ENCODE measurements at regions not wholly inside any gene's neighbourhood (a gene's known extent, or its start where the extent isn't known, plus 50 kb on each side); places are given as distances from the start of the nearest gene placed in this dataset.
A peak's percentile ranks its signal among the peaks of the same experiment; 100 is the strongest.

GRCh38 chr6:146890172-146890571, 291.4 kb downstream of the ADGB start:
- Histone ChIP-seq H3K23ac (ENCODE audit: low read length in 2 of 2) (no peak overlapping the region), H2BK120ac (ENCODE audit: low read depth, low read length) (no peak overlapping the region), H3K4me2 (ENCODE audit: low read length, poor library complexity, severe bottlenecking) (no peak overlapping the region), H3K9ac (ENCODE audit: low read length) (no peak overlapping the region), H2BK5ac (ENCODE audit: low read depth, low read length, poor library complexity, severe bottlenecking) (no peak overlapping the region), H2AFZ (ENCODE audit: low read depth, low read length) (no peak overlapping the region), H3K9me3 (ENCODE audit: control insufficient read depth, low read length) (no peaks in the 10 kb centered on the region), H3K79me1 (replicated peaks; ENCODE audit: low read length, poor library complexity, severe bottlenecking) (no peaks in the 10 kb centered on the region), H2BK12ac (ENCODE audit: low read length in 2 of 2) (no peak overlapping the region), H3K14ac (ENCODE audit: low read length in 2 of 2) (no peak overlapping the region), H3K4ac (ENCODE audit: low read depth in 1 of 2, low read length in 2 of 2) (no peak overlapping the region), H3K27me3 (ENCODE audit: control insufficient read depth in 1 of 2, insufficient read depth in 1 of 2, low read length in 2 of 2) (no peaks in the 10 kb centered on the region), H3K4me1 (ENCODE audit: control insufficient read depth, insufficient read depth, low read depth, low read length) (peaks cover 2% of the 10 kb centered on the region), H3K27ac (ENCODE audit: low read length, poor library complexity, severe bottlenecking) (no peak overlapping the region), H3K18ac (ENCODE audit: low read depth in 1 of 2, low read length in 2 of 2) (no peak overlapping the region), H2BK15ac (ENCODE audit: low read depth, poor library complexity, severe bottlenecking) (no peak overlapping the region), H2AK5ac (ENCODE audit: low read length, severe bottlenecking) (no peak overlapping the region), H3K36me3 (ENCODE audit: control insufficient read depth in 1 of 2, insufficient read depth in 2 of 2, low read depth in 1 of 2, low read length in 2 of 2) (no peaks in the 10 kb centered on the region), H3K4me3 (ENCODE audit: insufficient read depth in 1 of 2, low read depth in 1 of 2, low read length in 2 of 2) (no peak overlapping the region), H4K8ac (ENCODE audit: low read length) (no peak overlapping the region), H4K91ac (ENCODE audit: low read length) (no peak overlapping the region)
- DNase-seq: no peak
- 81% methylated on average over 3 of the region's 3 CpGs for WGBS

- Histone ChIP-seq H3K18ac (ENCODE audit: low read depth in 1 of 2, low read length in 2 of 2) (peak overlapping the region; percentile 37 to 82), H3K27me3 (ENCODE audit: control insufficient read depth in 1 of 2, insufficient read depth in 1 of 2, low read length in 2 of 2) (no peaks in the 10 kb centered on the region), H3K4me1 (ENCODE audit: control insufficient read depth, insufficient read depth, low read depth, low read length) (peaks cover 2% of the 10 kb centered on the region), H4K91ac (ENCODE audit: low read length) (no peak overlapping the region), H2BK12ac (ENCODE audit: low read length in 2 of 2) (peak overlapping the region; percentile 63 to 77), H3K4me3 (ENCODE audit: insufficient read depth in 1 of 2, low read depth in 1 of 2, low read length in 2 of 2) (no peak overlapping the region), H2BK15ac (ENCODE audit: low read depth, poor library complexity, severe bottlenecking) (no peak overlapping the region), H3K4me2 (ENCODE audit: low read length, poor library complexity, severe bottlenecking) (no peak overlapping the region), H3K9me3 (ENCODE audit: control insufficient read depth, low read length) (no peaks in the 10 kb centered on the region), H3K36me3 (ENCODE audit: control insufficient read depth in 1 of 2, insufficient read depth in 2 of 2, low read depth in 1 of 2, low read length in 2 of 2) (no peaks in the 10 kb centered on the region), H3K79me1 (replicated peaks; ENCODE audit: low read length, poor library complexity, severe bottlenecking) (no peaks in the 10 kb centered on the region), H3K4ac (ENCODE audit: low read depth in 1 of 2, low read length in 2 of 2) (peak overlapping the region in 1 of 2 experiments; percentile 44), H3K14ac (ENCODE audit: low read length in 2 of 2) (peak overlapping the region in 1 of 2 experiments; percentile 41), H2BK120ac (ENCODE audit: low read depth, low read length) (no peak overlapping the region), H3K23ac (ENCODE audit: low read length in 2 of 2) (no peak overlapping the region), H4K8ac (ENCODE audit: low read length) (peak overlapping the region; percentile 82), H3K27ac (ENCODE audit: low read length, poor library complexity, severe bottlenecking) (no peak overlapping the region), H2AK5ac (ENCODE audit: low read length, severe bottlenecking) (peak overlapping the region; percentile 78), H2BK5ac (ENCODE audit: low read depth, low read length, poor library complexity, severe bottlenecking) (no peak overlapping the region), H3K9ac (ENCODE audit: low read length) (no peak overlapping the region), H2AFZ (ENCODE audit: low read depth, low read length) (no peak overlapping the region)
- WGBS: over 99% methylated on average over 7 of the region's 9 CpGs
- peak; percentile 37 for DNase-seq
Observed at GRCh38 chr6:146890644-146891434, 292.1 kb downstream of the ADGB start.

GRCh38 chr6:146891615-146892265, 293.0 kb downstream of the ADGB start:
- H3K14ac ChIP-seq (ENCODE audit: low read length in 2 of 2): no peak overlapping the region
- H3K18ac ChIP-seq (ENCODE audit: low read depth in 1 of 2, low read length in 2 of 2): peak overlapping the region in 1 of 2 experiments; percentile 57
- H2AK5ac ChIP-seq (ENCODE audit: low read length, severe bottlenecking): peak overlapping the region; percentile 49
- H2BK12ac ChIP-seq (ENCODE audit: low read length in 2 of 2): peak overlapping the region in 1 of 2 experiments; percentile 83
- no peaks in the 10 kb centered on the region for H3K9me3 ChIP-seq (ENCODE audit: control insufficient read depth, low read length)
- peak overlapping the region; percentile 60 for H3K9ac ChIP-seq (ENCODE audit: low read length)
- no peak overlapping the region for H3K4me3 ChIP-seq (ENCODE audit: insufficient read depth in 1 of 2, low read depth in 1 of 2, low read length in 2 of 2)
- DNase-seq: peak; percentile 46
- H2BK15ac ChIP-seq (ENCODE audit: low read depth, poor library complexity, severe bottlenecking): no peak overlapping the region
- H3K36me3 ChIP-seq (ENCODE audit: control insufficient read depth in 1 of 2, insufficient read depth in 2 of 2, low read depth in 1 of 2, low read length in 2 of 2): no peaks in the 10 kb centered on the region
- H2AFZ ChIP-seq (ENCODE audit: low read depth, low read length): no peak overlapping the region
- peak overlapping the region; percentile 52 for H3K27ac ChIP-seq (ENCODE audit: low read length, poor library complexity, severe bottlenecking)
- peak overlapping the region in 1 of 2 experiments; percentile 58 for H3K4ac ChIP-seq (ENCODE audit: low read depth in 1 of 2, low read length in 2 of 2)
- H3K79me1 ChIP-seq (replicated peaks; ENCODE audit: low read length, poor library complexity, severe bottlenecking): no peaks in the 10 kb centered on the region
- WGBS: 91% methylated on average over 3 of the region's 3 CpGs
- H3K23ac ChIP-seq (ENCODE audit: low read length in 2 of 2): no peak overlapping the region
- no peak overlapping the region for H4K91ac ChIP-seq (ENCODE audit: low read length)
- no peak overlapping the region for H3K4me2 ChIP-seq (ENCODE audit: low read length, poor library complexity, severe bottlenecking)
- peaks cover 2% of the 10 kb centered on the region for H3K4me1 ChIP-seq (ENCODE audit: control insufficient read depth, insufficient read depth, low read depth, low read length)
- no peak overlapping the region for H2BK120ac ChIP-seq (ENCODE audit: low read depth, low read length)
- H2BK5ac ChIP-seq (ENCODE audit: low read depth, low read length, poor library complexity, severe bottlenecking): peak overlapping the region; percentile 71
- no peaks in the 10 kb centered on the region for H3K27me3 ChIP-seq (ENCODE audit: control insufficient read depth in 1 of 2, insufficient read depth in 1 of 2, low read length in 2 of 2)
- H4K8ac ChIP-seq (ENCODE audit: low read length): no peak overlapping the region

- no peak overlapping the region for H4K8ac ChIP-seq (ENCODE audit: low read length)
- H2AK5ac ChIP-seq (ENCODE audit: low read length, severe bottlenecking): peak overlapping the region; percentile 49
- no peaks in the 10 kb centered on the region for H3K9me3 ChIP-seq (ENCODE audit: control insufficient read depth, low read length)
- peak overlapping the region; percentile 60 for H3K9ac ChIP-seq (ENCODE audit: low read length)
- H4K91ac ChIP-seq (ENCODE audit: low read length): no peak overlapping the region
- no peak overlapping the region for H2BK15ac ChIP-seq (ENCODE audit: low read depth, poor library complexity, severe bottlenecking)
- no peak overlapping the region for H3K4me2 ChIP-seq (ENCODE audit: low read length, poor library complexity, severe bottlenecking)
- no peak overlapping the region for H2BK120ac ChIP-seq (ENCODE audit: low read depth, low read length)
- peaks cover 2% of the 10 kb centered on the region for H3K4me1 ChIP-seq (ENCODE audit: control insufficient read depth, insufficient read depth, low read depth, low read length)
- peak overlapping the region in 1 of 2 experiments; percentile 57 for H3K18ac ChIP-seq (ENCODE audit: low read depth in 1 of 2, low read length in 2 of 2)
- no peak overlapping the region for H3K14ac ChIP-seq (ENCODE audit: low read length in 2 of 2)
- H3K27ac ChIP-seq (ENCODE audit: low read length, poor library complexity, severe bottlenecking): peak overlapping the region; percentile 52
- H2BK12ac ChIP-seq (ENCODE audit: low read length in 2 of 2): no peak overlapping the region
- no peak overlapping the region for H3K4ac ChIP-seq (ENCODE audit: low read depth in 1 of 2, low read length in 2 of 2)
- no CpG with 5 or more reads among the region's 1 CpG for WGBS
- H2BK5ac ChIP-seq (ENCODE audit: low read depth, low read length, poor library complexity, severe bottlenecking): no peak overlapping the region
- no peak for DNase-seq
- H2AFZ ChIP-seq (ENCODE audit: low read depth, low read length): no peak overlapping the region
- H3K36me3 ChIP-seq (ENCODE audit: control insufficient read depth in 1 of 2, insufficient read depth in 2 of 2, low read depth in 1 of 2, low read length in 2 of 2): no peaks in the 10 kb centered on the region
- no peak overlapping the region for H3K23ac ChIP-seq (ENCODE audit: low read length in 2 of 2)
- no peak overlapping the region for H3K4me3 ChIP-seq (ENCODE audit: insufficient read depth in 1 of 2, low read depth in 1 of 2, low read length in 2 of 2)
- no peaks in the 10 kb centered on the region for H3K79me1 ChIP-seq (replicated peaks; ENCODE audit: low read length, poor library complexity, severe bottlenecking)
- no peaks in the 10 kb centered on the region for H3K27me3 ChIP-seq (ENCODE audit: control insufficient read depth in 1 of 2, insufficient read depth in 1 of 2, low read length in 2 of 2)
Observed at GRCh38 chr6:146892283-146892612, 293.5 kb downstream of the ADGB start.

Measured in mesenchymal stem cell (in vitro differentiated cells and primary cell).